HEK293 (cell line): ENCODE measurements at regions not wholly inside any gene's neighbourhood (a gene's known extent, or its start where the extent isn't known, plus 50 kb on each side); places are given as distances from the start of the nearest gene placed in this dataset.

ENCODE experiments used
- CTCF ChIA-PET: fragments of 350-600 bp; formaldehyde crosslinking; extraction: SDS; loops from one replicate; lab custom pipeline; 2021; ENCODE audit warnings: antibody characterized with exemption; lab: Yijun Ruan, JAX
- POLR2A ChIA-PET: fragments of 300-600 bp; formaldehyde crosslinking; extraction: SDS; loops from one replicate; lab custom pipeline; 2020; ENCODE audit warnings: antibody characterized with exemption, inconsistent platforms; lab: Yijun Ruan, JAX
- H3K27ac ChIP-seq: fragments of 200-500 bp; sonication (Bioruptor generic); 2 replicates; pipeline ENCODE4 v1.5.1; 2014; ENCODE audit warnings: low read depth, low read length, control low read depth, inconsistent platforms; ENCODE audit errors: extremely low read depth
- H3K36me3 ChIP-seq, 2 experiments: fragments of 200-500 bp in 1 of 2; sonication (Bioruptor generic) in 1 of 2; 1 replicate in 1 of 2; 2 replicates in 1 of 2; pipeline ENCODE4 v1.5.1; 2014 to 2017; ENCODE audit warnings: inconsistent platforms in 2 of 2, low read length in 2 of 2; ENCODE audit not compliant: control insufficient read depth in 2 of 2, insufficient read depth in 1 of 2
- H3K4me1 ChIP-seq: fragments of 200-500 bp; sonication (Bioruptor generic); 2 replicates; pipeline ENCODE4 v1.5.1; 2014; ENCODE audit warnings: mild to moderate bottlenecking, low read length, inconsistent platforms; ENCODE audit not compliant: control insufficient read depth, insufficient read depth
- H3K4me3 ChIP-seq: 2 replicates; pipeline ENCODE4 v1.5.1; 2011; ENCODE audit warnings: low read depth, mild to moderate bottlenecking, control low read depth, low read length, moderate library complexity
- H3K9me3 ChIP-seq: fragments of 200-500 bp; sonication (Bioruptor generic); 2 replicates; pipeline ENCODE4 v1.5.1; 2014; ENCODE audit warnings: low read depth, low read length, inconsistent platforms; ENCODE audit not compliant: control insufficient read depth, insufficient read depth
- MEIS1 ChIP-seq: sonication (generic); formaldehyde crosslinking; IDR thresholded peaks from 2 replicates; pipeline ENCODE4 v1.8.1; 2022; ENCODE audit warnings: missing genetic modification reagents, mild to moderate bottlenecking, borderline replicate concordance
- PRDM6 ChIP-seq: fragments of 450-650 bp; formaldehyde crosslinking; IDR thresholded peaks from 2 replicates; pipeline ENCODE4 v1.5.1; 2017; ENCODE audit warnings: missing biosample characterization, missing genetic modification characterization
- ZBTB26 ChIP-seq: fragments of 450-650 bp; formaldehyde crosslinking; optimal IDR thresholded peaks from 2 replicates; pipeline ENCODE3; 2016; ENCODE audit warnings: missing biosample characterization, mild to moderate bottlenecking, missing genetic modification characterization
- ZNF10 ChIP-seq: fragments of 450-650 bp; formaldehyde crosslinking; IDR thresholded peaks from 2 replicates; pipeline ENCODE4 v1.5.1; 2017; ENCODE audit warnings: missing biosample characterization, missing genetic modification characterization
- ZNF133 ChIP-seq: fragments of 450-650 bp; formaldehyde crosslinking; IDR thresholded peaks from 2 replicates; pipeline ENCODE4 v1.5.1; 2016; ENCODE audit warnings: missing biosample characterization, missing genetic modification characterization
- ZNF549 ChIP-seq: fragments of 450-650 bp; IDR thresholded peaks from 2 replicates; pipeline ENCODE4 v1.5.1; 2018; ENCODE audit warnings: missing biosample characterization, missing genetic modification characterization, mild to moderate bottlenecking, inconsistent platforms, moderate library complexity
- ZNF596 ChIP-seq: fragments of 450-650 bp; IDR thresholded peaks from 2 replicates; pipeline ENCODE4 v1.5.0; 2018; ENCODE audit warnings: missing biosample characterization, mild to moderate bottlenecking, missing genetic modification characterization, moderate library complexity
- ZNF837 ChIP-seq: fragments of 450-650 bp; formaldehyde crosslinking; IDR thresholded peaks from 2 replicates; pipeline ENCODE4 v1.5.1; 2016; ENCODE audit warnings: missing biosample characterization, missing genetic modification characterization
- ZSCAN30 ChIP-seq: fragments of 450-650 bp; IDR thresholded peaks from 2 replicates; pipeline ENCODE4 v1.5.1; 2018; ENCODE audit warnings: missing biosample characterization, mild to moderate bottlenecking, missing genetic modification characterization, moderate library complexity
- TF ChIP-seq, protein P1 (sequence below): fragments of 450-650 bp; formaldehyde crosslinking; IDR thresholded peaks from 2 replicates; pipeline ENCODE4 v1.5.1; 2016; ENCODE audit warnings: missing biosample characterization, missing genetic modification characterization, low read depth
- TF ChIP-seq, protein P2 (sequence below): fragments of 450-650 bp; formaldehyde crosslinking; IDR thresholded peaks from 2 replicates; pipeline ENCODE4 v1.5.1; 2016; ENCODE audit warnings: missing biosample characterization, missing genetic modification characterization
- TF ChIP-seq, protein P3 (sequence below): fragments of 450-650 bp; formaldehyde crosslinking; IDR thresholded peaks from 2 replicates; pipeline ENCODE4 v1.5.1; 2016; ENCODE audit warnings: missing biosample characterization, missing genetic modification characterization
- TF ChIP-seq, protein P4 (sequence below): fragments of 450-650 bp; formaldehyde crosslinking; IDR thresholded peaks from 2 replicates; pipeline ENCODE4 v1.5.1; 2016; ENCODE audit warnings: missing biosample characterization, missing genetic modification characterization

DNA sequence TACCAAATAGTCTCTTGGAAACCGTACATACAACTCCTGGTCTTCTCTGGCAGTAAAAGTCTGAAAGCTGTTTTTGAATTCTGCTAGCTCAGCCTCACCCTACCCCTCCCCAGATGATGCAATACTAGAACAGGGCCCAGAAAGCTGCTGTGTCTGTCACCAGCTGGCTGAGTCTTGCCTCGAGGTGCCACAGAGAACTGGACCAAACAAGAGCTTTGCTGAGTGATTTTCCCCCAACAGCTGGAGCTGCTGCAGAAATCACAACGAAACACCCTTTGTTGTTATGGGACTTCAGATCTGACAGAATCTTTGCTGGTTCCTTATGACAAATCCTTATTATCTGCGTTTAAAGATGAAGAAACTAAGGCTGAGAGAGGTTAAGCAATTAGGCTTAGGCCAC is 134.1 kb downstream of the SPAG6 start (continued):
- TF ChIP-seq ZBTB26 (tag by site-specific recombination) = no peak
- 0 out of 2 replicates have a peak, but pooled peaks have one; percentile 17 for TF ChIP-seq PRDM6 (tag by site-specific recombination)
- TF ChIP-seq ZNF549 (tag by site-specific recombination) = no peak

- no peaks in the 10 kb centered on the region for H3K36me3 ChIP-seq
- no peaks in the 10 kb centered on the region for H3K9me3 ChIP-seq
- no peak for TF ChIP-seq ZNF133 (tag by site-specific recombination)
- no peak for TF ChIP-seq ZNF837 (tag by site-specific recombination)
- TF ChIP-seq ZNF596 (tag by site-specific recombination) = no peak
- TF ChIP-seq, protein P1, sequence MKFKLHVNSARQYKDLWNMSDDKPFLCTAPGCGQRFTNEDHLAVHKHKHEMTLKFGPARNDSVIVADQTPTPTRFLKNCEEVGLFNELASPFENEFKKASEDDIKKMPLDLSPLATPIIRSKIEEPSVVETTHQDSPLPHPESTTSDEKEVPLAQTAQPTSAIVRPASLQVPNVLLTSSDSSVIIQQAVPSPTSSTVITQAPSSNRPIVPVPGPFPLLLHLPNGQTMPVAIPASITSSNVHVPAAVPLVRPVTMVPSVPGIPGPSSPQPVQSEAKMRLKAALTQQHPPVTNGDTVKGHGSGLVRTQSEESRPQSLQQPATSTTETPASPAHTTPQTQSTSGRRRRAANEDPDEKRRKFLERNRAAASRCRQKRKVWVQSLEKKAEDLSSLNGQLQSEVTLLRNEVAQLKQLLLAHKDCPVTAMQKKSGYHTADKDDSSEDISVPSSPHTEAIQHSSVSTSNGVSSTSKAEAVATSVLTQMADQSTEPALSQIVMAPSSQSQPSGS (tag by site-specific recombination) = no peak
- no peak for TF ChIP-seq ZNF10
- no peak for TF ChIP-seq MEIS1 (CRISPR knock-in tag)
- TF ChIP-seq, protein P2, sequence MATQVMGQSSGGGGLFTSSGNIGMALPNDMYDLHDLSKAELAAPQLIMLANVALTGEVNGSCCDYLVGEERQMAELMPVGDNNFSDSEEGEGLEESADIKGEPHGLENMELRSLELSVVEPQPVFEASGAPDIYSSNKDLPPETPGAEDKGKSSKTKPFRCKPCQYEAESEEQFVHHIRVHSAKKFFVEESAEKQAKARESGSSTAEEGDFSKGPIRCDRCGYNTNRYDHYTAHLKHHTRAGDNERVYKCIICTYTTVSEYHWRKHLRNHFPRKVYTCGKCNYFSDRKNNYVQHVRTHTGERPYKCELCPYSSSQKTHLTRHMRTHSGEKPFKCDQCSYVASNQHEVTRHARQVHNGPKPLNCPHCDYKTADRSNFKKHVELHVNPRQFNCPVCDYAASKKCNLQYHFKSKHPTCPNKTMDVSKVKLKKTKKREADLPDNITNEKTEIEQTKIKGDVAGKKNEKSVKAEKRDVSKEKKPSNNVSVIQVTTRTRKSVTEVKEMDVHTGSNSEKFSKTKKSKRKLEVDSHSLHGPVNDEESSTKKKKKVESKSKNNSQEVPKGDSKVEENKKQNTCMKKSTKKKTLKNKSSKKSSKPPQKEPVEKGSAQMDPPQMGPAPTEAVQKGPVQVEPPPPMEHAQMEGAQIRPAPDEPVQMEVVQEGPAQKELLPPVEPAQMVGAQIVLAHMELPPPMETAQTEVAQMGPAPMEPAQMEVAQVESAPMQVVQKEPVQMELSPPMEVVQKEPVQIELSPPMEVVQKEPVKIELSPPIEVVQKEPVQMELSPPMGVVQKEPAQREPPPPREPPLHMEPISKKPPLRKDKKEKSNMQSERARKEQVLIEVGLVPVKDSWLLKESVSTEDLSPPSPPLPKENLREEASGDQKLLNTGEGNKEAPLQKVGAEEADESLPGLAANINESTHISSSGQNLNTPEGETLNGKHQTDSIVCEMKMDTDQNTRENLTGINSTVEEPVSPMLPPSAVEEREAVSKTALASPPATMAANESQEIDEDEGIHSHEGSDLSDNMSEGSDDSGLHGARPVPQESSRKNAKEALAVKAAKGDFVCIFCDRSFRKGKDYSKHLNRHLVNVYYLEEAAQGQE (tag by site-specific recombination) = no peak
- TF ChIP-seq, protein P3, sequence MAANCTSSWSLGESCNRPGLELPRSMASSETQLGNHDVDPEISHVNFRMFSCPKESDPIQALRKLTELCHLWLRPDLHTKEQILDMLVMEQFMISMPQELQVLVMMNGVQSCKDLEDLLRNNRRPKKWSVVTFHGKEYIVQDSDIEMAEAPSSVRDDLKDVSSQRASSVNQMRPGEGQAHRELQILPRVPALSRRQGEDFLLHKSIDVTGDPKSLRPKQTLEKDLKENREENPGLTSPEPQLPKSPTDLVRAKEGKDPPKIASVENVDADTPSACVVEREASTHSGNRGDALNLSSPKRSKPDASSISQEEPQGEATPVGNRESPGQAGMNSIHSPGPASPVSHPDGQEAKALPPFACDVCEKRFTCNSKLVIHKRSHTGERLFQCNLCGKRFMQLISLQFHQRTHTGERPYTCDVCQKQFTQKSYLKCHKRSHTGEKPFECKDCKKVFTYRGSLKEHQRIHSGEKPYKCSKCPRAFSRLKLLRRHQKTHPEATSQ = no peak
- TF ChIP-seq, protein P4, sequence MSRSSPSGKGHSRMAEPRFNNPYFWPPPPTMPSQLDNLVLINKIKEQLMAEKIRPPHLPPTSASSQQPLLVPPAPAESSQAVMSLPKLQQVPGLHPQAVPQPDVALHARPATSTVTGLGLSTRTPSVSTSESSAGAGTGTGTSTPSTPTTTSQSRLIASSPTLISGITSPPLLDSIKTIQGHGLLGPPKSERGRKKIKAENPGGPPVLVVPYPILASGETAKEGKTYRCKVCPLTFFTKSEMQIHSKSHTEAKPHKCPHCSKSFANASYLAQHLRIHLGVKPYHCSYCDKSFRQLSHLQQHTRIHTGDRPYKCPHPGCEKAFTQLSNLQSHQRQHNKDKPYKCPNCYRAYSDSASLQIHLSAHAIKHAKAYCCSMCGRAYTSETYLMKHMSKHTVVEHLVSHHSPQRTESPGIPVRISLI (tag by site-specific recombination) = no peak
- TF ChIP-seq ZSCAN30 (tag by site-specific recombination) = no peak
- CTCF ChIA-PET = no interaction called here
- no peak overlapping the region for H3K27ac ChIP-seq
- POLR2A ChIA-PET = no interaction called here
- no peak overlapping the region for H3K4me3 ChIP-seq
- H3K4me1 ChIP-seq = peaks cover 7% of the 10 kb centered on the region; the same call in 1 of the 2 replicates
These were observed 135.8 kb downstream of the SPAG6 start for GRCh38 chr10:22481106-22481505.
